ENCODE measurements at regions not wholly inside any gene's neighbourhood (a gene's known extent, or its start where the extent isn't known, plus 50 kb on each side); places are given as distances from the start of the nearest gene placed in this dataset.

GRCh38 chr9:28332648-28333047 is 759.4 kb upstream of the C9orf72 start:
- DNase-seq (ENCODE audit: low spot score) = no peak

GRCh38 chr9:28341913-28342312 is 768.6 kb upstream of the C9orf72 start:
- no peak for DNase-seq (ENCODE audit: low spot score)

- no peak for DNase-seq (ENCODE audit: low spot score)
Measured at GRCh38 chr9:28342815-28343338, 769.6 kb upstream of the C9orf72 start.

DNA sequence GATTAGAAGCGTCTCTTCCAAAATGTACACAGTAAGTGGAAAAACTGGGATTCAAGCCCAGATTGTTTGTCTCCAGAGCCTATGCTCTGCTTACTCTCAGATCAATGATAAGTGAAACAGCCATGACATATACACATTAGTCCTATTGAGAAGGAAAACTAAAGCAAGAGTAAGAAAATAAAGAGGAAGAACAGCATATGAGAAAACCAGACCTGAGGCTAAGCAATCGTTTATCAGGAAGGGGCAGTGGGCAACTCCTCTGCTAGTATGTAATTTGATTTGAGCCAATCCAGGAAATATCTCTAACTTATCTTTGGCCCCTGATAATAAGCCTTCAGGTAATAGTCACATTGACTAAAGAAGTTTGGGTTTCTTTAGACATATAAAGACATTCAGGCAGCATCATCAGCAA is 789.9 kb upstream of the C9orf72 start:
- no peak for DNase-seq (ENCODE audit: low spot score)

DNA sequence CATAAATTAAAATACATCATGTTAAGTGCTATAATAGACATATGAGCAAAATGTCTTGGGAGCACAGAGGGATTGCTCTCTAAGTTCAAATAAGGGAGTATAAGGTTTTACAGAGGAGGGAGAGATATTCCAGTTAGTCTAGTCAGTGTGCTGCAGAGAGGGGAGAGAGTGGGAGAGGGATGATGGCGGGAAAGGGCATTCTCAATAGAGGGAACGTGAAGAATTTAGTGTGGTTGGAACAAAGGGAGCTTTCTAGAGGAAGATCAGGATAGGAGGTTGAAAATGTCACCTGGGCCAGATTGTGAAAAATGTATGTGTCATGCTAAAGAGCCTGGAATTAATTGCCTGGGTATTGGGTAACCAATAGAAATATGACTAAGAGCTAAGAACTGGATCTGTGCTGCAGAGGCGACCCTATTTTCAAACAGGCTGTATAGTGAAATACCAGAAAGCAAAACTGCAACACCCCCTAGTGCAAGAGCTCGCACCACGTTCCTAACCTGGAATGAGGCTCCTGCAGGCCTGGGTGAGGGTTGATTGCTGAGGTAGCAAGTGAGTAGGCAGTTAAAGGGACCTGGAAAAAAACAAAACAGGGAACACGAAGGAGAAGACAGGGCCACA is 791.8 kb upstream of the C9orf72 start:
- DNase-seq (ENCODE audit: low spot score) = no peak

GRCh38 chr9:28365728-28366127 is 792.4 kb upstream of the C9orf72 start:
- no peak for DNase-seq (ENCODE audit: low spot score)

DNA sequence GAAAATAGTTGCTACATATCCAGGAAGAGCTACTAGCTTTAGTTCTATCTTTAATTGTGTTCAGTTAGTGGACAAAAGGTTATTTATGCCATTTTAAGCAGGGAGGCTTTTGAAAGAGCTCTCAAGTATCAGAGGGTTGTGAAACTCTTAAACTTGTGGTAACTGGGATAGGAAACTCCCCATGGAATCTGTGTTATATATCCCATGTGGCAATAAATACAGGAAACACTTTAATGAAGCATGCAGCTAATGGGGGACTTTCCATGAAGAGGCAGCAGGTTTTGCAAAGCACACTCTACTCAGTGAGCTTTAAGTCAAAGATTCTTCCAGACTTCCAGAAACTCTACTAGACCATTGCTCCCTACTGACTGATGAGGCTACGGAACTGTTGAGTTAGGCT is 805.0 kb upstream of the C9orf72 start:
- no peak for DNase-seq (ENCODE audit: low spot score)

DNA sequence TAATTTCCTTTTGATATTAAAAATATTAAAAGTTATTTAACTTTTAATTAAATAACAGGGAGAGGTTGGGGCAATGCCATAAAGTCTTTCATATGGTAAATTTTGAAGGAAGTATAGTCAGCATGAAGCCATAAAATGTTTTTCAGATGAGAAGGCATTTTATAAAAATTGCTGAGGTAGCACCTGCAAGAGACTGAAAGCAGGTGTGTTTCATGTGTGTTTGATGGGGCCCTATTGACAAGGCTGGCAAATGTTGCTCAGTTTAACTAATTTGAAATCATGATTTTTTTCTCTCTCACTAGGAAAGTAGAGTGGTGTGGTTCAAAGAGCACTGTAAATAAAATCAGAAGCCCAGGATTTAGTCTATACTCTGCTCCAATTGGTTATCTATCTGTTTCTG is 805.8 kb upstream of the C9orf72 start:
- DNase-seq (ENCODE audit: low spot score) = no peak

DNA sequence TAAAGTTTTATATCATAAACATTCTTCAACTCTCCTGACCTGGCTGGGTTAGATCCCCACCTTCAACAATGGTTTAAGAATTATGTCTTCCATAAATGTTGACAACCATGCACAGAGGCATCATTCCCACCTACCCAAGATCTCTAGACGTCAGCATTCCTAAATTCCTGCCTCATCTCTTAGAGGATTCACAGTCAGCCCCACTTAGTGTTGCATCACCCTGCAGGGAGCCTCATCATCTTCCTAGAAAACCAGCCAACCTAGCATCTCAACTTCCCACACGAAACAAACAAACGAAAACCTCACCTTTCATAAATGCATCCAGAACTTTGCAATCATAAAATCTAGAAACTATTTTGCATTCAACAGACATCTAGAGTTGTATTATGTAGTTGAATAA is 816.1 kb upstream of the C9orf72 start:
- no peak for DNase-seq (ENCODE audit: low spot score)

DNA sequence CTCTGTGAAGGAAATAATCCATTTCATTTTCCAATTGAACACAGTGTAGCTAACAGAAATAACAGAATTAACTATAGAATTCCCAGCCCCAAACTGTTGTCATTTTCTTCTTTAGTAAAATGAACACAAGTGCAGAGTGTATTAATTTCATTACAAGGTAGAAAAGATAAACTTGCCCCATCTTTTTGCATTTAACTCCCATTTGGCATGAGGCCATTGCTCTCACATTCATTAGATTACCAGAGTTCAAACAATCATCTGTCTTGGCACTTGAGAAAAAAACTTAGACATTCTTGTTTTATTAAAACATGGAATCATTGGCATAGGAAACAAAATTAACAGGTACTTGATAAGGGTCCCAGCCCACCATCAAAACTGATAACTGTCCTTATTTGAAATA is 821.5 kb upstream of the C9orf72 start:
- no peak for DNase-seq (ENCODE audit: low spot score)

GRCh38 chr9:28396058-28396457 is 822.8 kb upstream of the C9orf72 start:
- DNase-seq (ENCODE audit: low spot score) = no peak

GRCh38 chr9:28407351-28407750 is 834.1 kb upstream of the C9orf72 start:
- no peak for DNase-seq (ENCODE audit: low spot score)

DNA sequence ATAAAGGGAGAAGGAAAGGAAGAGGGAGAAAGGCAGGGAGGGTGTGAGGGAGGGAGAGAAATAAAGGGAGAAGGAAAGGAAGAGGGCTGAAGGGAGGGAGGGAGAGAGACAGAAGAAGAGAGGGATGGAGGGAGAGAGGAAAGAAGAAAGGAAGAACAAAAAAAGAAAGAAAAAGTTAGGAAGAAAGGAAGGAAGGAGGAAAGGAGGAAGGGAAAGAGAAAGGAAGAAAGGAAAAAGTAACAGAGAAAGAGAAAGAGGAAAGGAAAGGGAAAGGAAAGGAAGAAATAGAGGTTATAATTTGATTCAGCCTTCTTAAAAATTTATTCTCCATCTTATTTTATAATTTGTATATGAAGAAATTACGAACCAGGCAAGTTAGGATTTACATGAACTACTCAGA is 836.6 kb upstream of the C9orf72 start:
- DNase-seq (ENCODE audit: low spot score) = no peak

DNA sequence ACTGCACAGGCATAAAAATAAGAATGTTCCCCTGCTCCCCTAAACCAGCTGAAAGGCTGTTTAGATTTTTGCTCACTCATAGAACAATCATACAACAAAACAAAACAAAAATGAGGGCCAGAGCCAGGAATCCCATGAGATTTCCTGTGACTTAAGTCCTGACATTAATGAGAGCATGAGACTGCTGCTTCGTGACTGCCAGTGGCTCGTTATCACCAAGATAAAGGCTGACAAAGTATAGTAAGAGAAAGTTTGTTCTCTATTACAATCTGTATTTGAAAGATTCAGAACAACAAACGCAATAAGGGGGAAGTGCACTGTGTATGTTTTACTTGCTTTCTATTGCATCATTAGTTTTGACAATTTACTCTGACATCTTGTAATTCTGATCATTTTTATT is 837.1 kb upstream of the C9orf72 start:
- DNase-seq (ENCODE audit: low spot score) = no peak

- DNase-seq (ENCODE audit: low spot score) = no peak
Measured at GRCh38 chr9:28413471-28413870, 840.2 kb upstream of the C9orf72 start.

- no peak for DNase-seq (ENCODE audit: low spot score)
Measured at GRCh38 chr9:28423255-28423654, 850.0 kb upstream of the C9orf72 start.

DNA sequence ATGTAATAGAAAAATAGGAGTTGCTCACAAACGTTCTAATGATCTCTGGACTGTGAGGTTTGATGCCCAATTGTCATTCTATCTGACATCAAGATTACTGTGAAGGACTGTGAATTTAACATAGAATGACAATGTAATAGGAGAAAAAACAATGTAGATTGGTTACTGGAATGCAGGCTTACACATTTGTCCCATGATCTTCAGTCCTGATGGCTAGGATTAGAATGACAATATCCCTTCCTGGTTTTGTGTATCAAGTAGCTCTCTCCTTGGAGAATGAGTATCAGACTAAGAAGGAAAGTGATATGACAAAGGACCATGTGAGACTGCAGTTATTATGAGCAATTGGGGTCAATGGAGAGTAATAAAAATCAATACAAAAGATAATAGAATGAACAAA is 862.2 kb upstream of the C9orf72 start:
- DNase-seq (ENCODE audit: low spot score) = no peak

- DNase-seq (ENCODE audit: low spot score) = no peak
Measured at GRCh38 chr9:28439688-28440087, 866.4 kb upstream of the C9orf72 start.

GRCh38 chr9:28443461-28443860 is 870.2 kb upstream of the C9orf72 start:
- DNase-seq (ENCODE audit: low spot score) = no peak

DNA sequence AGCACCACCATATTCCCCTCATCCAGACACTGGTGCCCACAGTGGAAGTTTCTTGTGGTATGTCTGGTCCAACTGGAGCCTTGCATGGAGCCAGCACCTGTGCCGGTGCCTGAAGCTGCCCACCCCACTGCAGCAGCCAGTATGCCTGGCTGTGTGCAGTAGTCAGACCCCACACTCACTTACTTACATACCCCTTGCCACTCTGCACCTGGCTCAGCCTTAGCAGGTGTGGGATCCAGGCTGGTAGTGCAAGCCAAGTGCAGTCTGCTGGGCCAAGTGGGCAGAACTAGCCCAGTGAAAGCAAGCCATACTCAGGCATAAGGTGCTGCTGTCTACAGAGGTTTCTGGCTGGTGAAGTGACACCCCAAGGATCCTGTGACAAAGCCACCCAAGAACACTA is 871.4 kb upstream of the C9orf72 start:
- DNase-seq (ENCODE audit: low spot score) = no peak

GRCh38 chr9:28445211-28445610 is 871.9 kb upstream of the C9orf72 start:
- no peak for DNase-seq (ENCODE audit: low spot score)

- DNase-seq (ENCODE audit: low spot score) = no peak
Measured at GRCh38 chr9:28453918-28454317, 880.6 kb upstream of the C9orf72 start.

DNA sequence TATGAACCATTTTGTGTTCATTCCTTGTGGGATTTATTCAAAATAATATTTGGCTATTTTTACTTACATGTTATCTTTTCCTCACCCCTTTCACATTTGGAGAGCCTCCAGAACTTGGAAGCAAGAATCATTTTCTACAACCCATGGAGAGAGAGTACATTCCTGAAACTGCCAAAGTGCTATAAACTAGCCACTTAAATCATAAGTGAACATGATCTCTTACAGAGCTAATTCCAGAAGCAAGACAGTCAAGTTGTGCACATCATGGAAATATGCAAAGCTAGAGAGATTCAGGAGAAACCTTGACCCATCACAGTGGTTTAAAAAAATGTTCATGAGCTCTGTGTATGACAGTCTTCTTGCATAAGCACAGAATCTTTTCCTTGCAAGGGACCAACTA is 883.6 kb upstream of the C9orf72 start:
- DNase-seq (ENCODE audit: low spot score) = no peak

DNA sequence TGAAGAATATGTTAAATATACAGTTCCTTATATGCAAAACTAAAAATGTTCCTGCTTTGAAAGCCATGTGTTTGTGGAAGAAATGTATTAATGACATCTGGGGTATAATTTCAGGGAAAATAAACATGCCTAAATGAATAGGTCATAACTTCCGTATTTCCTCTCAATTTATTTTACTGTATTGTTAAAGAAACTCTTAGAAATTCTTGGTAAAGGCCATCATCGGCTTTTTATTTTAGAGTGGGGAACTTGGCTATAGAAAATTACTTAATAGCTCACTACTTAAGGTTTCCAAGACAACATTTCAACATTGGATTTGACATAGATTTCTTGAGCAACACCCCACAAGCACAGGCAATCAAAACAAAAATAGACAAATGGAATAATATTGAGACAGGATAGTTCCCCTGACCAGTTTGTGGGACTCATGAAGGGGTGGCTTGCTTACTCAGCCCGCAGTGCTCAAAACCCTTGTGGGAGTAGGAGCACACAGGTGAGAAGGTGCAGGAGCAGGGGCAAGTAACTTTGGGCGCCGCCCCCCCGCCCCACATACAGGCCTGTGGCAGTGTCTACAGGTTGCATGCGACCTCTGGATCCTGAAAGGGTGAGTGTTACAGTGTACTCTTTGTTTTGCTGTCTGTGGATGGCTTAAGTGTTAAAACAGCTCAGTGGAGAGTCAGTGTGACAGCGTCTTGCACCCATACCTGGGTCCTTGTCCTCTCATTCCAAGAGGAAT is 891.4 kb upstream of the C9orf72 start:
- no peak for DNase-seq (ENCODE audit: low spot score)

All from AG08395 (cell line).